ENCODE measurements at regions not wholly inside any gene's neighbourhood (a gene's known extent, or its start where the extent isn't known, plus 50 kb on each side); places are given as distances from the start of the nearest gene placed in this dataset.

DNA sequence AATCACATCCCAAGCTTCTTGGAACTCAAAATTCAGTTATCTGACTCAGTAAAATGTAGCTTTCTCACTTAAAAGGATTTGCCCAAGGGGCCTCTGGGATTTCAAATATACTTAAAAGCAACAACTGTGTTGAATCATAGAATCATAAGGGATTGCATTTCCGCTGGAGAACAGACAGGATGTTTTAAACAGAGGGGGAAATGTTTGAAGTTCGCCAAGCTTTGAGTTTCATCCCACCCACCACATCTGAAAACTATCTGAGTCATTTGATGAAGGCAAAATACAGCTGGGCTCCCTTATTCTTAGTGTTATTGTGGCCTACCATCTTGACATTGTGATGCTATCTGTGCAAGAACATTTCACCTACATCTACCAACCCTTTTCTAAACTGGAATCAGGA lies 73.5 kb downstream of the PPP1R2C start:
- no peak overlapping the region for H3K27ac ChIP-seq
- TF ChIP-seq ZFX (IDR thresholded peaks at IDR 0.05; ENCODE audit: borderline replicate concordance), result no peak
- TF ChIP-seq, protein P1, sequence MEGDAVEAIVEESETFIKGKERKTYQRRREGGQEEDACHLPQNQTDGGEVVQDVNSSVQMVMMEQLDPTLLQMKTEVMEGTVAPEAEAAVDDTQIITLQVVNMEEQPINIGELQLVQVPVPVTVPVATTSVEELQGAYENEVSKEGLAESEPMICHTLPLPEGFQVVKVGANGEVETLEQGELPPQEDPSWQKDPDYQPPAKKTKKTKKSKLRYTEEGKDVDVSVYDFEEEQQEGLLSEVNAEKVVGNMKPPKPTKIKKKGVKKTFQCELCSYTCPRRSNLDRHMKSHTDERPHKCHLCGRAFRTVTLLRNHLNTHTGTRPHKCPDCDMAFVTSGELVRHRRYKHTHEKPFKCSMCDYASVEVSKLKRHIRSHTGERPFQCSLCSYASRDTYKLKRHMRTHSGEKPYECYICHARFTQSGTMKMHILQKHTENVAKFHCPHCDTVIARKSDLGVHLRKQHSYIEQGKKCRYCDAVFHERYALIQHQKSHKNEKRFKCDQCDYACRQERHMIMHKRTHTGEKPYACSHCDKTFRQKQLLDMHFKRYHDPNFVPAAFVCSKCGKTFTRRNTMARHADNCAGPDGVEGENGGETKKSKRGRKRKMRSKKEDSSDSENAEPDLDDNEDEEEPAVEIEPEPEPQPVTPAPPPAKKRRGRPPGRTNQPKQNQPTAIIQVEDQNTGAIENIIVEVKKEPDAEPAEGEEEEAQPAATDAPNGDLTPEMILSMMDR (IDR thresholded peaks at IDR 0.05), result no peak

DNA sequence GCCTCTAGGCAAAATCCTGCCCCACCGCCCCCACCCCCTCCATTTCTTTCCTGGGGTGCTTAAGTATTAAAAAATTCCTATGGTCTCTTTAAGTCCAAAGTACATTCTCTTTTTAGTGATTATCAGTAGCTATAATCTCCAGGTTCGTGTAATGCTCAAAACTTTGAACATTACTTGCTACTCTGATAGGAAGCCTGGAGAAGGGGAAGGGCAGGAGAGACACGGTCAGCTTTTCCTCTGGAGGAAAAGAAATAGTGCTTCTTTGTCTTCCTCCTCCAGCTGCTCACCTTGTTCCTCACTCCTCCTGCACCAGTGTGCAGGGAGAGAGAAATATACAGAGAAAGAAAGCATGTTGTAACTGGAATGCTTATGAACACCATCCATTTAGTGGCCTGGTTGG lies 80.4 kb downstream of the PPP1R2C start:
- TF ChIP-seq, protein P1 (IDR thresholded peaks at IDR 0.05), result no peak
- TF ChIP-seq ZFX (IDR thresholded peaks at IDR 0.05; ENCODE audit: borderline replicate concordance), result no peak
- H3K27ac ChIP-seq, result peak overlapping the region; percentile 43

GRCh38 chrX:42696536-42697124 lies 81.3 kb downstream of the PPP1R2C start:
- TF ChIP-seq, protein P1 (IDR thresholded peaks at IDR 0.05), result no peak
- TF ChIP-seq ZFX (IDR thresholded peaks at IDR 0.05; ENCODE audit: borderline replicate concordance), result no peak
- H3K27ac ChIP-seq, result no peak overlapping the region

DNA sequence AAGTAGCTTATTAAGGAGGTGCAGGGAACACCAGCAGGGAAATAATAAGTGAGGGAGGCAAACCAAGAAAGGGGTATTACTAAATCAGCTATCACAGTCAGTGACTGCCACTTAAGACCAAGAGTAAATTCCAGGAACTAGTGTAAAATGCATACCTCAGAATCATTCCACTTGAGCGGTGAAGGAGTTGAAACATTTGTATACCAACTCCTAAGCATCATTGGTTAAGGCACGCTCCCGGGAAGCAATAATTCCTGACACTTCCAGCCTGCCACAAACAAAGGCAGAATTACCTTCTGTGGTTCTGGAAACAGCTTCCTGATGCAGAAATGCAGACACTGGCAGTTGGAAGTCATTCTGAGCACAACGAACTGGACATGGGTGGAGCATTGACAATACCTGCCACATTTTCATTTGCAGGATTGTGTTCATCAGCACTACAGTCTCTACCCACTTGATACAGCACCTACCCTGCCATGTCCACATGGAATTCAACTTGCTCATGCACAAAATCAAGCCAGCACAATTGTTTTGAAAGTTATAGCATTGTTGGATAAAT lies 82.1 kb downstream of the PPP1R2C start:
- no peak for TF ChIP-seq ZFX (IDR thresholded peaks at IDR 0.05; ENCODE audit: borderline replicate concordance)
- TF ChIP-seq, protein P1 (IDR thresholded peaks at IDR 0.05), result no peak
- no peak overlapping the region for H3K27ac ChIP-seq

- TF ChIP-seq ZFX (IDR thresholded peaks at IDR 0.05; ENCODE audit: borderline replicate concordance), result no peak
- TF ChIP-seq, protein P1 (IDR thresholded peaks at IDR 0.05), result no peak
- H3K27ac ChIP-seq, result no peak overlapping the region
Observed at GRCh38 chrX:42694260-42694815, 83.6 kb downstream of the PPP1R2C start.

DNA sequence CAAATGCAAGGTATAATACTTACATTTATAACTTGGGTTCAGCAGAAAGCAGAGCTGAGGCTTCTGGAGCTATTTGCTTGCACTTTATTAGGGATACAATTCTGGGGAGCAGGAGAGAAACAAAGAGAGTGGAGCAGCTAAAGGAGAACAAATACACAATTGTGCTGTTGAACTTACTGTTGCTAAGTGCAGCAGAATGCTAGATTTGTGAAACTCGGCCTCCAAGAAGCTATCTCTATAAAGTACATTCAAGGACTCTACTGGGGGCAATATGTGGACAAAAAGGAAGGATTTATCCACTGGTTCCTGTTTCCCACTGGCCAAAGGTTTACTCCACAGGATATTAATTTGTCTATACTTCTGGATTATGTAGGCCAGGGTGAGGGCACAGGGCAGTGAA lies 86.8 kb downstream of the PPP1R2C start:
- H3K27ac ChIP-seq, result no peak overlapping the region
- TF ChIP-seq, protein P1 (IDR thresholded peaks at IDR 0.05), result no peak
- TF ChIP-seq ZFX (IDR thresholded peaks at IDR 0.05; ENCODE audit: borderline replicate concordance), result no peak

GRCh38 chrX:42686706-42687105 lies 91.3 kb downstream of the PPP1R2C start:
- no peak for TF ChIP-seq ZFX (IDR thresholded peaks at IDR 0.05; ENCODE audit: borderline replicate concordance)
- TF ChIP-seq, protein P1 (IDR thresholded peaks at IDR 0.05), result no peak
- no peak overlapping the region for H3K27ac ChIP-seq

Data from 22Rv1 (cell line).